ENCODE measurements at regions not wholly inside any gene's neighbourhood (a gene's known extent, or its start where the extent isn't known, plus 50 kb on each side); places are given as distances from the start of the nearest gene placed in this dataset.

DNA sequence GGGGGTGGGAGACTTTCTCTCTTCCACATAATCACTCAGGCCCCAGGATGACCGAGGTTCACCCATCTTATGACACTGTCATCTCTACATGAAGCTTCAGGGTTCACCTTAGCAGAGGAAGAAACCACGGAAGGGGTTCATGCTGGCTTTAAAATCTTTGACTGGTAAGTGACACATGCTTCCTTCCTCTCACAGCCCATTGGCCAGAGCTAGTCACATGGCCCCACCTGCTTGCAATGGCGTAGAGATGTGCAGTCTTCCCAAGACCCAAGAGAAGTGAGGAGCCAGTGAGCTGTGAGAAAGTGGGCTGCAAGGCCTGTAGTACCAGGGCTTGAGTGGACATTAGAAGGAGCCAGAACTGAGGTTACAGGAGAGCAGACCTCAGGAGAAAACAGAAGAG lies 180.3 kb downstream of the AXIN2 start:
- FAIRE-seq (no peak), DNase-seq (ENCODE audit: insufficient read length, low spot score) (no peak)
- TF ChIP-seq, protein P1, sequence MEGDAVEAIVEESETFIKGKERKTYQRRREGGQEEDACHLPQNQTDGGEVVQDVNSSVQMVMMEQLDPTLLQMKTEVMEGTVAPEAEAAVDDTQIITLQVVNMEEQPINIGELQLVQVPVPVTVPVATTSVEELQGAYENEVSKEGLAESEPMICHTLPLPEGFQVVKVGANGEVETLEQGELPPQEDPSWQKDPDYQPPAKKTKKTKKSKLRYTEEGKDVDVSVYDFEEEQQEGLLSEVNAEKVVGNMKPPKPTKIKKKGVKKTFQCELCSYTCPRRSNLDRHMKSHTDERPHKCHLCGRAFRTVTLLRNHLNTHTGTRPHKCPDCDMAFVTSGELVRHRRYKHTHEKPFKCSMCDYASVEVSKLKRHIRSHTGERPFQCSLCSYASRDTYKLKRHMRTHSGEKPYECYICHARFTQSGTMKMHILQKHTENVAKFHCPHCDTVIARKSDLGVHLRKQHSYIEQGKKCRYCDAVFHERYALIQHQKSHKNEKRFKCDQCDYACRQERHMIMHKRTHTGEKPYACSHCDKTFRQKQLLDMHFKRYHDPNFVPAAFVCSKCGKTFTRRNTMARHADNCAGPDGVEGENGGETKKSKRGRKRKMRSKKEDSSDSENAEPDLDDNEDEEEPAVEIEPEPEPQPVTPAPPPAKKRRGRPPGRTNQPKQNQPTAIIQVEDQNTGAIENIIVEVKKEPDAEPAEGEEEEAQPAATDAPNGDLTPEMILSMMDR (IDR thresholded peaks at IDR 0.05; ENCODE audit: insufficient read depth, missing control alignments), result no peak

DNA sequence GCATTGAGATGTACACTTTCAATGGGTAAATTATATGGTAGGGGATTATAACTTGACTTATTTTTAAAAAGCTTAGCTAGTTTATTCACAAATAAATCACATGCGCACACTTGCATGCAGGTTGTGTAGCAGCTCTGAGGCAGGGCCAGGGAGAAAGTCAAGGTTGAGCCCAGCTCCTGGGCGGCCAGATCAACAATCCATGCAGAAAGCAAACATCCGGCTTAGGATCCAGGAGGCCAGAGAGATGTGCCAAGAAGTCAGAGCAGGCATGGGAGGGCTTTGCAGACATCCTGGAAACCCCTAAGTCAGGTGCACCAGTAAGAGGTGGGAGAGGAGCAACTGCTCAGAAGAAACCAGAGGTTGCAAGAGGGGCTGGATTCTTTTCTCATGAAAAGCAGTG lies 186.5 kb downstream of the AXIN2 start:
- FAIRE-seq (no peak), DNase-seq (ENCODE audit: insufficient read length, low spot score) (no peak)
- TF ChIP-seq, protein P1 (IDR thresholded peaks at IDR 0.05; ENCODE audit: insufficient read depth, missing control alignments), result no peak

DNA sequence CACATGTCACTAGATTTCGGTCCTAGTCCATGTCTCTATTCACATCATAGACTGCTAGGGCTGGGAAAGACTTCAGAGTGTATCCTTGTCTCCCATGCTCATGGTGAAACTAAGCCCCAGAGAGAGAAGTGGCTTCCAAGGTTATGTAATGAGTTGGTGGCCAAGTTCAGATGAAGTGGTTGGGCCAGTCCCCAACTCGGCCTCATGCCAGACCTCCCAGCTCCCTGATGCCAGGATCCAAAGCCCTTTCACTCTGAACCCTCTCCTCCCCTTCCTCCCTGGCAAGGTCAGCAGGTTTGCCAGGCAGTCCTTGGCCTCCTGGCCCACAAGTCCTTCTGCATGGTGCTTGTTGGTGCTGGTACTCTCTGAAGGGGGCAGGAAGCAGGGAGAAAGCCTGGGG lies 189.7 kb downstream of the AXIN2 start:
- no peak for FAIRE-seq
- no peak for DNase-seq (ENCODE audit: insufficient read length, low spot score)
- TF ChIP-seq, protein P1 (IDR thresholded peaks at IDR 0.05; ENCODE audit: insufficient read depth, missing control alignments), result no peak

DNA sequence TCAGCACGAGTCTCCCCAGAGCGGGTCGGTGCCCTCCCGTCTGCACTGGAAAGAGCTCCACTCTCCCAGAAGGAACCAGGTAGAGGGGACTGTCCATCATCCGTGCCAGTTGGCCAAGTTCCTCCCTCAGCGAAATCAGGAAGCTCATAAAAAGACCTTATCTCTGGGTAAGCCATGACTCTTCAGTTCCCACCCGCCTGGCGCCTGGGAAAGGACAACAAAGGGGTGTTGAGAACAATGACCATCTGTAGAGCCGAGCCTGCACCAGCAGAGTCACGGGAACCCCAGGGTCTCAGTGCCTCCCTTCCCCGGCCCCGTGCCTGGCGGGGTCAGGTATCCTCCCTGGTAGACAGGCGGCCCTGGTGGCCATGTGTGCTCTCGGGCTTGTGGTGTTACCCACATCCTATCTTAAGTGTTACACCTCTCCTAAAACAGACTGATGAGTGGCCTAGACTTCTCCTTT lies 190.7 kb downstream of the AXIN2 start:
- FAIRE-seq, result no peak
- no peak for DNase-seq (ENCODE audit: insufficient read length, low spot score)
- TF ChIP-seq, protein P1 (IDR thresholded peaks at IDR 0.05; ENCODE audit: insufficient read depth, missing control alignments), result no peak

DNA sequence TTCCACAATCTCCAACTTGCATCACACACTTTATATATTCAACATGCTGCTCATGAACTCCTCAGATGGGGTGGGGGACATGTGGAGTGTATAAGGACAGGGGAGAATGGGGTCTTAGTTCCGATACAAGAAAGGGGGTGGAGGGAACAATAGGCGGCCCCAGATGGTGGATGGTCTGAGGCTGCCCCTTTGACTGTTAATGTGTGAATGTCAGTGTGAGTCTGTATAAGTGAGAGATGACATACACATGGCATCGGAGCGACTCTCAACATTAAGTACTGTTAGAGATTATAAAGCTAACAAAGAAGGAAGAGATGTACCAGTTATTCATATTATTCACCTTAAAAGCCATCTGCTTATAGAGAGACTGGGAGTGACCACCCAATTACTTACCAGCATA lies 193.1 kb downstream of the AXIN2 start:
- no peak for DNase-seq (ENCODE audit: insufficient read length, low spot score)
- FAIRE-seq, result no peak

DNA sequence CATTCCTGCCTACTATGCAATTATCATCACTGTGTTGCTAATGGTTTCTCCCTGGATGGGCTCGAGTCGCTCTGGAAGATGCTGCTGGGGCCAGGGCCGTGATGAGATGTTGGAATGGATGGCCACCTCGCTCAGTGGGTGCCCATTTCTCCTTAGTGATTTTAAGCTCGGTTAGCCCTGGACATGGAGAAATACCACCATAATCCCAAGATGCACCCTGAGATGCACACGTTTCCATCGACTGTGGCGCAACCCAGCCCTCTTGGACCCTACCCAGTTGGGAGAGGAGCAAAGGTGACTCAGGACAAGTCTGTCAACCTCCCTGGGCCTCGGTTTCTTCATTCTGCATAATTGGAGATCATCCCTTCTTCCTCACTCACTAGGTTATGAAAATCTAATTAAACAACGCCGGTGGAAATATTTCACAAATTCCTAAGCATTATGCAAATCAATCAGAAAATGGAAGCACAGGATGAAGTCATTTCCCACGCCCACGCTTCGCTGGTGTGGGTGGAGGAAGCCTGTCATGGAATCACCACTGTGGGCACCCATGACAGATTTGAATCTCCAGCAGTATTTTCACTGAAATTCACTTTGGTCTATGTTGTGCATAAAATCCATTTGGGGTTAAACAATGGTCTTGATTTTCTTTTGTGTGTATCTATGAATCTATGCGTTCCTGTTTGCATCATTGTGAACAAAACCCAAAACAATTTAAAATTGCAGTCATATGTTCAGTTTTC lies 195.2 kb downstream of the AXIN2 start:
- no peak for DNase-seq (ENCODE audit: insufficient read length, low spot score)
- FAIRE-seq, result no peak
- TF ChIP-seq, protein P1 (IDR thresholded peaks at IDR 0.05; ENCODE audit: insufficient read depth, missing control alignments), result no peak

More for the DNA sequence above, 193.1 kb downstream of the AXIN2 start:
- TF ChIP-seq, protein P1 (IDR thresholded peaks at IDR 0.05; ENCODE audit: insufficient read depth, missing control alignments), result no peak

DNA sequence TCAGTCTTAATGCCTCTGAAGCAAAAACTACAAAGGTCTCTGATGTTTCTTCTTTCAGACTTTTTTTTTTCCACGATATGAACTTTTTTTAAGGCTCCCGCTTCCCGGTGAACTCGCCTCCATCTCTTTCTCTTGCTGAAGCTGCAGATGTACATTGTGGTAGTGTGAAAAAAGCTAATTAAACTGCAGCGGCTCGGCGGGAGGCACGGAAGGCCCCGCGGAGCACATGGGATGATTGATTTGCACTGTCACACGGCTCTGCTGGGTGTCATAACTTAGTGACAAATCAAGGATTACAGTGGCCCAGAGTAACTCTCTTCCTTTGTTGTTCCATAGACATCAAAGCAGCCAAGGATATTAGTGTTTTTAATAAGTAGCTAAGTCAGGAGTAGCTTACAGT lies 196.3 kb downstream of the AXIN2 start:
- DNase-seq (ENCODE audit: insufficient read length, low spot score) (no peak), FAIRE-seq (no peak)
- TF ChIP-seq, protein P1 (IDR thresholded peaks at IDR 0.05; ENCODE audit: insufficient read depth, missing control alignments), result no peak

Data from D721Med (cell line).